Left lung (tissue), 4 donors: ENCODE measurements at regions not wholly inside any gene's neighbourhood (a gene's known extent, or its start where the extent isn't known, plus 50 kb on each side); places are given as distances from the start of the nearest gene placed in this dataset.

Experiments
- ATAC-seq: fragments of 200-7000 bp; cut with Tn5 transposase; one replicate; pipeline ENCODE4 v1.9.1; 2020; ENCODE audit warnings: moderate library complexity
- DNase-seq, 4 donors: peaks; one replicate each; pipeline ENCODE4 v3.0.0-alpha.2; 2013 to 2020
- H3K27ac ChIP-seq, 2 donors: fragments of 200-600 bp; sonication (generic) in 1 of 2; one replicate each; pipeline versions ENCODE4 v1.5.0 to v1.8.0; 2020 to 2021
- H3K27me3 ChIP-seq, 2 donors: fragments of 200-600 bp; sonication (generic) in 1 of 2; one replicate each; pipeline versions ENCODE4 v1.5.0 to v1.8.0; 2020 to 2021
- H3K36me3 ChIP-seq, 2 donors: fragments of 200-600 bp; sonication (generic) in 1 of 2; one replicate each; pipeline versions ENCODE4 v1.5.0 to v1.8.0; 2020 to 2021
- H3K4me1 ChIP-seq, 2 donors: fragments of 200-600 bp; one replicate each; pipeline ENCODE4 v1.8.0; 2021
- H3K4me3 ChIP-seq, 2 donors: fragments of 200-600 bp; sonication (generic) in 1 of 2; one replicate each; pipeline versions ENCODE4 v1.5.0 to v1.8.0; 2020 to 2021; ENCODE audit warnings: mild to moderate bottlenecking in 1 of 2
- H3K9me3 ChIP-seq, 2 donors: fragments of 200-600 bp; sonication (generic) in 1 of 2; one replicate each; pipeline versions ENCODE4 v1.5.0 to v1.8.0; 2020 to 2021
- intact Hi-C, 2 donors: fragments of 100-400 bp; cut with DNase I; formaldehyde crosslinking; loops; one replicate each; pipeline versions ENCODE4 v1.11.2 to v1.14.2; 2022
- TF ChIP-seq, protein P1 (sequence below), 2 donors: fragments of 200-600 bp; sonication (generic) in 1 of 2; IDR thresholded peaks; one replicate each; pipeline versions ENCODE4 v1.5.0 to v1.8.0; 2021; ENCODE audit warnings: antibody characterized with exemption in 2 of 2
- donor health status: DM: no; HTN: yes; CAD: no.
- donor health status: DM: no; HTN: no; CAD: no.

DNA sequence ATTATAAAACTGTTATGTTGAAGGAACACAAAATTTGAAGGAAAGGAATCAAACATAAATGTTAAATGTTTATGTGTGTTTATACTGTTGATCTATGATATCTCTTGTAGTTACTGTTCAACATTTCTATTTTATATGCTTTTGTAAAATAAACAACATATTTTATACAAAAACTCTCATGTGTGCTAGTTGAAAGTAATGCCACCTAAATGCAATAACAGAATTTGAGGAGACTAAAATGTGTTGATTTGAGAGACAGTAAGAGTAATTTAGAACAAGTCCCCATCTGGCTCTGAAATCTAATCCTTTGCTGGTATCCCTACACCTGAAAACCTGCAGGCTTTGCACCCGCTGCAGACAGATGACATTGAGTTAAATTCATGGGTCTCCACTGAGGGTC, 95.7 kb upstream of the TOP3B start:
- H3K27ac ChIP-seq: no peak overlapping the region
- no peak for DNase-seq
- TF ChIP-seq, protein P1, sequence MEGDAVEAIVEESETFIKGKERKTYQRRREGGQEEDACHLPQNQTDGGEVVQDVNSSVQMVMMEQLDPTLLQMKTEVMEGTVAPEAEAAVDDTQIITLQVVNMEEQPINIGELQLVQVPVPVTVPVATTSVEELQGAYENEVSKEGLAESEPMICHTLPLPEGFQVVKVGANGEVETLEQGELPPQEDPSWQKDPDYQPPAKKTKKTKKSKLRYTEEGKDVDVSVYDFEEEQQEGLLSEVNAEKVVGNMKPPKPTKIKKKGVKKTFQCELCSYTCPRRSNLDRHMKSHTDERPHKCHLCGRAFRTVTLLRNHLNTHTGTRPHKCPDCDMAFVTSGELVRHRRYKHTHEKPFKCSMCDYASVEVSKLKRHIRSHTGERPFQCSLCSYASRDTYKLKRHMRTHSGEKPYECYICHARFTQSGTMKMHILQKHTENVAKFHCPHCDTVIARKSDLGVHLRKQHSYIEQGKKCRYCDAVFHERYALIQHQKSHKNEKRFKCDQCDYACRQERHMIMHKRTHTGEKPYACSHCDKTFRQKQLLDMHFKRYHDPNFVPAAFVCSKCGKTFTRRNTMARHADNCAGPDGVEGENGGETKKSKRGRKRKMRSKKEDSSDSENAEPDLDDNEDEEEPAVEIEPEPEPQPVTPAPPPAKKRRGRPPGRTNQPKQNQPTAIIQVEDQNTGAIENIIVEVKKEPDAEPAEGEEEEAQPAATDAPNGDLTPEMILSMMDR (IDR thresholded peaks at IDR 0.05): no peak
- peaks cover 0 to 23% of the 10 kb centered on the region in 2 donors for H3K27me3 ChIP-seq
- H3K36me3 ChIP-seq: no peaks in the 10 kb centered on the region
- ATAC-seq: no peak
- intact Hi-C loops: no loop called here
- no peaks in the 10 kb centered on the region for H3K4me1 ChIP-seq
- H3K9me3 ChIP-seq: no peaks in the 10 kb centered on the region
- no peak overlapping the region for H3K4me3 ChIP-seq

DNA sequence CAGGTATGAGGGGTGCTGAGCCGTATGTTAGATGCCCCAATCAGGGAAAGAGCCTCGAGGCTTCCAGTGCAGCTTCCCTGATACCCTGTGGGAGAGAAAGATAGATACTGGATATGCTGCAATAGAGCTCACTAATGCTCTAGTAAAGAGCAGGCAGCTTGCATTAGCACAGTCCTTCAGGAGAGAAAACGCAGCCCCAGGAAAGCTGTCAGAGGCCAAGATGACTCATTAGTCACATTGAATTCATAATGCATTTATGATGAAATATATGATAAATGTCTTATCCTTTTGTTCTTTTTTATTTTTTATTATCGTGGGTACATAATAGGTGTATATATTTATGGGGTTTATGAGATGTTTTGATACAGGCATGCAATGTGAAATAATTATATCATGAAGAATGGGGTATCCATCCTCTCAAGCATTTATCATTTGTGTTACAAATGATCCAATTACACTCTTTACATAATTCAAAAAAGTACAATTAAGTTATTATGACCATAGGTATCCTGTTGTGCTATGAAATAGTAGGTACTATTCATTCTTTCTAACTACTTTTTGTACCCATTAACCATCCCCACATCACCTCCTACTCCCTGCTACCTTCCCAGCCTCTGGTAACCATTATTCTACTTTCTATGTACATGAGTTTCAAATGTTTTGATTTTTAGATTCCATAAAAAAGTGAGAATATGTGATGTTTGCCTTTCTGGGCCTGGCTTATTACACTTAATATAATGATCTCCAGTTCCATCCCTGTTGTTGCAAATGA, 94.5 kb upstream of the TOP3B start:
- Histone ChIP-seq H3K27me3 (peaks cover 0 to 23% of the 10 kb centered on the region in 2 donors), H3K4me1 (no peaks in the 10 kb centered on the region), H3K9me3 (no peaks in the 10 kb centered on the region), H3K4me3 (no peak overlapping the region), H3K36me3 (no peaks in the 10 kb centered on the region), H3K27ac (no peak overlapping the region)
- TF ChIP-seq, protein P1 (IDR thresholded peaks at IDR 0.05): no peak
- intact Hi-C loops: no loop called here
- no peak for ATAC-seq
- DNase-seq: no peak

DNA sequence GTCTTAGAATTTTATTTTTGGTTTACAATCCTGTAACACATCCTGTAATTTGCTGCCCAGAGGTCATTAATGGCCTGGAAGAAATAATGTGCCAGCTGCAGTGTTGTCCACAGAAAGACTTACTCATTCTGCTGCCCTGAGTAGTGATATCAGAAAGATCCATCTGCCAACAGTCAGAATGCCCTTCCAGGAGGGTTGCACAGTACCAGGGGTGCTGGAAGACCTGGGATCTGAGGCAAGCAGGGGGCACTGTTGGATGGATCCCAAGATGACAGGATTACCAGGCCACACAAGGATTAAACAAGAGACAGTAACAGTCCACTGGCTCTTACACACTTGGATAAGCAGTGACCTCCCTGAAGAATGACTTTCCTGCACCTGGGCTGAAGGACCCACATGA, 93.8 kb upstream of the TOP3B start:
- Histone ChIP-seq H3K27me3 (peaks cover 0 to 18% of the 10 kb centered on the region in 2 donors), H3K9me3 (no peaks in the 10 kb centered on the region), H3K4me1 (no peaks in the 10 kb centered on the region), H3K4me3 (no peak overlapping the region), H3K36me3 (no peaks in the 10 kb centered on the region), H3K27ac (no peak overlapping the region)
- ATAC-seq (no peak), DNase-seq (no peak)
- TF ChIP-seq, protein P1 (IDR thresholded peaks at IDR 0.05): no peak
- intact Hi-C loops: no loop called here

DNA sequence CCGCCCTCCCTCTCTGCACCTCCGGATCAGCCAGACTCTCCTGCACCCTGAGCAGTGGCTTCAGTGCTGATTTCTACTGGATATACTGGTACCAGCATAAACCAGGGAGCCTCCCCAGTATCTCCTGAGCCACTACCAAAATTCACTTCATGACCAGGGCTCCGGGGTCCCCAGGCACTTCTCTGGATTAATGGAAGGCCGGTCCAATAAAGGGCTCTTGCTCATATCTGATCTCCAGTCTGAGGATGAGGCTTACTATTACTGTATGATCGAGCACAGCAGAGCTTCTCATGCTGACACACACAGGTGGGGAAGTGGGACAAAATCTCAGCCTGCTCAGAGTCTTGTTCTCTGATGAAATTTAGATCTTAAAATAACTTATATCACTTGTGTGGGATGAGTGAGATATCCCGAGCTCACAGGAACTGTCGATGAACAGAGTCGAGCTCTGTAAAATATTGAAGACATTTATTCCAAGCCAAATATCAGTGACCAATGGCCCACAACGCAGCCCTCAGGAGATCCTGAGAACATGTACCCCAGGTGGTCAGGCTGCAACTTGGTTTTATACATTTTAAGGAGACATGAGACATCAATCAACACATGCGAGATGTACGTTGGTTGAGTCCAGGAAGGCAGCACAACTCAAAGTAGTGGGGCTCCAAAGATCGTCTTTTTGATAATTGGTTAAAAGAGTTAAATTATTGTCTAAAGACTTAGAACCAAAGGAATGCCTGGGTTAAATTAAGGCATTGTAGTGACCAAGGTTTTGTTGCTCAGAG, 93.0 kb upstream of the TOP3B start:
- no peak for ATAC-seq
- H3K36me3 ChIP-seq: no peaks in the 10 kb centered on the region
- H3K4me1 ChIP-seq: no peaks in the 10 kb centered on the region
- no peak overlapping the region for H3K27ac ChIP-seq
- no peaks in the 10 kb centered on the region for H3K9me3 ChIP-seq
- TF ChIP-seq, protein P1 (IDR thresholded peaks at IDR 0.05): no peak
- H3K27me3 ChIP-seq: peaks cover 0 to 14% of the 10 kb centered on the region in 2 donors
- no peak for DNase-seq
- intact Hi-C loops: no loop called here
- H3K4me3 ChIP-seq: no peak overlapping the region

DNA sequence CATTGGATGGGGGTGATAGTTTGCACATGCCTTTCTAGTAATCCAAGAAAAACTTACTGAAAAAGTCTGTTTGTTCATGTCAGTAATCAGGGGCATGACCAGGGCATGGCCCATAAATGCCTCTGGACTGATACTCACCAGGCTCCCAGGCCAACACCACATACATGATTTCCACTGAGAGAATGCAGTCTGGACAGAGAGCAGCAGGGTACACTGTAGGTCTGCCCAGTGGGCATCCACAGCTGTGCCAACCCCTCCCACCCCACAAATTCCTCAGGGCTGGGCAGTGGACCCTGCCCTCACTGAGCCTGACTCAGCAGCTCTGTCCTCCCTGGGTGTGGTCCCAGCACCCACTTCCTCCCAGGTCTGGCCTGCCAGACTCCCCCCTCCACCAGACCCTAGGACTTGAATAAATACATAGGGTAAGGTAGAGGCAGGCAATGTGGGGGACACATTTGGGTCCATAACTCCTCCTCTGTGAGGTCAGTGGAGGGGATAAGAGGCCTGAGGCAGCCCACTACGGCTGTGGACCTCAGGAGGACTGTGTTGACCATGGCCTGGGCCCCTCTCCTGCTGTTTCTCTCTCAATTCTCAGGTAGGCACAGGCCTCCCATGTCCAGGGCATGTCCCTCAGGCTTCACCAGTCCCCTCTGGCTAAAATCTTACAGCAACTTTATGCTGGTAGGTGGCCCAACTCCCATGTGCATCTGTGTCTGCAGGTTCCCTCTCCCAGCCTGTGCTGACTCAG, 92.2 kb upstream of the TOP3B start:
- Histone ChIP-seq H3K4me1 (no peaks in the 10 kb centered on the region), H3K36me3 (no peaks in the 10 kb centered on the region), H3K27me3 (peaks cover 0 to 13% of the 10 kb centered on the region in 2 donors), H3K4me3 (no peak overlapping the region), H3K27ac (no peak overlapping the region), H3K9me3 (no peaks in the 10 kb centered on the region)
- intact Hi-C loops: no loop called here
- TF ChIP-seq, protein P1 (IDR thresholded peaks at IDR 0.05): no peak
- ATAC-seq (no peak), DNase-seq (no peak)
